ENCODE measurements at regions not wholly inside any gene's neighbourhood (a gene's known extent, or its start where the extent isn't known, plus 50 kb on each side); places are given as distances from the start of the nearest gene placed in this dataset.

GRCh38 chr6:134632024-134632423, 314.1 kb upstream of the SGK1 start:
- no peaks in the 10 kb centered on the region for H3K4me1 ChIP-seq (ENCODE audit: control insufficient read depth, extremely low read depth, insufficient read depth, low read length)
- H3K4me3 ChIP-seq (replicated peaks in 1 of 3; ENCODE audit: insufficient read depth in 1 of 3, low read depth in 1 of 3, low read length in 3 of 3) = no peak overlapping the region
- no peaks in the 10 kb centered on the region for H3K9me3 ChIP-seq (replicated peaks; ENCODE audit: control insufficient read depth, insufficient read depth, low read length)
- no peak overlapping the region for H3K9ac ChIP-seq (replicated peaks; ENCODE audit: extremely low read depth, insufficient read depth, low read length)
- H3K36me3 ChIP-seq (ENCODE audit: control insufficient read depth in 2 of 2, extremely low read depth in 1 of 2, insufficient read depth in 2 of 2, low read length in 2 of 2) = no peaks in the 10 kb centered on the region
- no peak overlapping the region for H2AFZ ChIP-seq (ENCODE audit: low read depth, low read length)
- no peak for DNase-seq (ENCODE audit: low read depth, low spot score)
- H3K27ac ChIP-seq (ENCODE audit: insufficient read depth, low read depth, low read length) = no peak overlapping the region
- ChIA-PET POLR2A (no interaction called here), CTCF (no interaction called here)
- no peak for TF ChIP-seq EZH2 (IDR thresholded peaks at IDR 0.05; ENCODE audit: borderline replicate concordance, low read depth, low read length, severe bottlenecking)
- TF ChIP-seq POLR2A (IDR thresholded peaks at IDR 0.05; ENCODE audit: low read depth, low read length) = no peak
- no peaks in the 10 kb centered on the region for H3K79me2 ChIP-seq (ENCODE audit: control insufficient read depth, insufficient read depth, low read length)
- H3K9me1 ChIP-seq (replicated peaks; ENCODE audit: control insufficient read depth, extremely low read depth, insufficient read depth, low read length) = no peaks in the 10 kb centered on the region
- FAIRE-seq = peak; percentile 4
- H3K4me2 ChIP-seq (ENCODE audit: insufficient read depth, low read length) = no peak overlapping the region
- intact Hi-C loops (cut with micrococcal nuclease) (no loop called here), dilution Hi-C loops (cut with MboI; ENCODE audit: extremely low pct_ligation_motif_present, low sequenced_read_pairs) (no loop called here)
- no peaks in the 10 kb centered on the region for H4K20me1 ChIP-seq (replicated peaks; ENCODE audit: control insufficient read depth, extremely low read depth, insufficient read depth, low read length)
- no TSS peak for BruUV-seq (replicated peaks)
- no peaks in the 10 kb centered on the region for H3K27me3 ChIP-seq (ENCODE audit: control insufficient read depth in 2 of 2, insufficient read depth in 2 of 2, low read length in 2 of 2)

- no peaks in the 10 kb centered on the region for H3K27me3 ChIP-seq (ENCODE audit: control insufficient read depth in 2 of 2, insufficient read depth in 2 of 2, low read length in 2 of 2)
- H3K4me1 ChIP-seq (ENCODE audit: control insufficient read depth, extremely low read depth, insufficient read depth, low read length) = no peaks in the 10 kb centered on the region
- dilution Hi-C loops (cut with MboI; ENCODE audit: extremely low pct_ligation_motif_present, low sequenced_read_pairs) (no loop called here), intact Hi-C loops (cut with micrococcal nuclease) (no loop called here)
- no peak for TF ChIP-seq GATA2 (IDR thresholded peaks at IDR 0.05; ENCODE audit: insufficient read depth, insufficient read length, low read depth, low read length)
- no peak for TF ChIP-seq JUN (IDR thresholded peaks at IDR 0.05; ENCODE audit: borderline replicate concordance, insufficient read depth, insufficient read length, low read depth)
- TF ChIP-seq EZH2 (IDR thresholded peaks at IDR 0.05; ENCODE audit: borderline replicate concordance, low read depth, low read length, severe bottlenecking) = no peak
- no peak for TF ChIP-seq MYC (IDR thresholded peaks at IDR 0.05; ENCODE audit: low read depth, low read length)
- no peak for TF ChIP-seq CTCF (IDR thresholded peaks at IDR 0.05; ENCODE audit: extremely low read depth in 1 of 2, insufficient read depth in 1 of 2, low read depth in 1 of 2, low read length in 2 of 2)
- no peak for TF ChIP-seq MAX (IDR thresholded peaks at IDR 0.05; ENCODE audit: insufficient read depth, insufficient read length)
- ChIA-PET CTCF (no interaction called here), POLR2A (no interaction called here)
- no peaks in the 10 kb centered on the region for H3K36me3 ChIP-seq (ENCODE audit: control insufficient read depth in 2 of 2, extremely low read depth in 1 of 2, insufficient read depth in 2 of 2, low read length in 2 of 2)
- H3K9ac ChIP-seq (replicated peaks; ENCODE audit: extremely low read depth, insufficient read depth, low read length) = no peak overlapping the region
- no peak overlapping the region for H2AFZ ChIP-seq (ENCODE audit: low read depth, low read length)
- no peaks in the 10 kb centered on the region for H4K20me1 ChIP-seq (replicated peaks; ENCODE audit: control insufficient read depth, extremely low read depth, insufficient read depth, low read length)
- H3K4me3 ChIP-seq (replicated peaks in 1 of 3; ENCODE audit: insufficient read depth in 1 of 3, low read depth in 1 of 3, low read length in 3 of 3) = no peak overlapping the region
- H3K27ac ChIP-seq (ENCODE audit: insufficient read depth, low read depth, low read length) = no peak overlapping the region
- FAIRE-seq (no peak), DNase-seq (ENCODE audit: low read depth, low spot score) (no peak)
- H3K4me2 ChIP-seq (ENCODE audit: insufficient read depth, low read length) = no peak overlapping the region
- H3K9me3 ChIP-seq (replicated peaks; ENCODE audit: control insufficient read depth, insufficient read depth, low read length) = no peaks in the 10 kb centered on the region
- BruUV-seq (replicated peaks) = no TSS peak
- no peaks in the 10 kb centered on the region for H3K9me1 ChIP-seq (replicated peaks; ENCODE audit: control insufficient read depth, extremely low read depth, insufficient read depth, low read length)
- no peaks in the 10 kb centered on the region for H3K79me2 ChIP-seq (ENCODE audit: control insufficient read depth, insufficient read depth, low read length)
Observed at GRCh38 chr6:134631398-134631924, 313.5 kb upstream of the SGK1 start.

All from endothelial cell of umbilical vein (primary cell).